ENCODE measurements at regions not wholly inside any gene's neighbourhood (a gene's known extent, or its start where the extent isn't known, plus 50 kb on each side); places are given as distances from the start of the nearest gene placed in this dataset.

GRCh38 chr16:65213866-65214595, 92.2 kb upstream of the CDH11 start:
- Mint-ChIP-seq H3K9me3 (peaks cover 11 to 18% of the 10 kb centered on the region in 2 donors), H3K4me3 (no peak overlapping the region), H3K4me1 (ENCODE audit: low read depth in 2 of 2) (no peaks in the 10 kb centered on the region), H3K36me3 (ENCODE audit: insufficient read depth) (no peaks in the 10 kb centered on the region), H3K27me3 (no peaks in the 10 kb centered on the region), H3K27ac (no peak overlapping the region)
- no peak for DNase-seq
- no peak for ATAC-seq (replicated peaks)

DNA sequence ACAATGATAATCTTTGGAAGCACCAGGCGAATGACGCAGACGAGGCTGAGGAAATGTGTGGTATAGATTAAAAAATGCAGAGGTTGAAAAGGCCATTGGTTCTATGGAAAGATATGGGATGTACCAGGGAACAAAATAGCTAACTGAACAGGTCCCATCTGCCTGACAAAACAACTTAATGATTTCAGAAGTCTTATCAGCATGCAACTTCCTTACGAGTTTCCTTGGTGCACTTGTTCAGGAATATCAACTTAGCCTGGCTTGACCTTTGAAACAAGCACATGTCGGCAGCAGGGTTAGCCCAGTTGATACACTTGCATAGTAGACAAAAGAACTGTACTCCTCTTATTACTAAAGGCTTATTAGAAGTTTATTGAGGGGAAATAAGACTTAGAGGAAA, 90.9 kb upstream of the CDH11 start:
- ATAC-seq (replicated peaks) (no peak), DNase-seq (no peak)
- H3K27me3 Mint-ChIP-seq: no peaks in the 10 kb centered on the region
- no peak overlapping the region for H3K27ac Mint-ChIP-seq
- H3K4me3 Mint-ChIP-seq: no peak overlapping the region
- peaks cover 11 to 18% of the 10 kb centered on the region in 2 donors for H3K9me3 Mint-ChIP-seq
- H3K4me1 Mint-ChIP-seq (ENCODE audit: low read depth in 2 of 2): no peaks in the 10 kb centered on the region
- no peaks in the 10 kb centered on the region for H3K36me3 Mint-ChIP-seq (ENCODE audit: insufficient read depth)

- Mint-ChIP-seq H3K4me3 (no peak overlapping the region), H3K4me1 (ENCODE audit: low read depth in 2 of 2) (no peaks in the 10 kb centered on the region), H3K27me3 (no peaks in the 10 kb centered on the region), H3K27ac (no peak overlapping the region), H3K9me3 (peaks cover 11 to 18% of the 10 kb centered on the region in 2 donors), H3K36me3 (ENCODE audit: insufficient read depth) (no peaks in the 10 kb centered on the region)
- DNase-seq: no peak
- no peak for ATAC-seq (replicated peaks)
These were observed 90.4 kb upstream of the CDH11 start for GRCh38 chr16:65212240-65212639.

DNA sequence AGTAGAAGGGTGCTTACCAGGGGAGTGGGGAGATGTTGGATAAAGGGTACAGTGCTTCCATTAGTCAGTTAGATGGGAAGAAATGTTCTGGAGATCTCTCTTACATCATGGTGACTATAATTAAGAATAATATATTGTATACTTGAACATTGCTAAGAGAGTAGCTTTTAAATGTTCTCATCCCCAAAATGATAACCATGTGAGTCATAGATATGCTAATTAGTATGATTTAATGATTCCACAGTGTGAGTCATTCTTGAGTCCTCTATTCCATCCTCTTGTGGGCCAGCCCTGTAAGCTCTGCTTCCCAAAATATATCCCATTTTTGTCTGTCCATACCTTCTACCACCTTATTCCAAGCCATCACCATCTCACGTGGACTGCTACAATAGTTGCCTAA, 80.6 kb upstream of the CDH11 start:
- no peaks in the 10 kb centered on the region for H3K4me1 Mint-ChIP-seq (ENCODE audit: low read depth in 2 of 2)
- DNase-seq: no peak

GRCh38 chr16:65201511-65201910, 79.6 kb upstream of the CDH11 start:
- H3K4me1 Mint-ChIP-seq (ENCODE audit: low read depth in 2 of 2): no peaks in the 10 kb centered on the region
- no peak overlapping the region for H3K4me3 Mint-ChIP-seq
- H3K27me3 Mint-ChIP-seq: no peaks in the 10 kb centered on the region
- ATAC-seq (replicated peaks) (no peak), DNase-seq (no peak)
- no peak overlapping the region for H3K27ac Mint-ChIP-seq
- no peaks in the 10 kb centered on the region for H3K36me3 Mint-ChIP-seq (ENCODE audit: insufficient read depth)
- peaks cover 16 to 33% of the 10 kb centered on the region in 2 donors for H3K9me3 Mint-ChIP-seq

More for the DNA sequence above, 80.6 kb upstream of the CDH11 start:
- Mint-ChIP-seq H3K27me3 (no peaks in the 10 kb centered on the region), H3K4me3 (no peak overlapping the region), H3K36me3 (ENCODE audit: insufficient read depth) (no peaks in the 10 kb centered on the region), H3K27ac (no peak overlapping the region), H3K9me3 (peaks cover 15 to 23% of the 10 kb centered on the region in 2 donors)
- ATAC-seq (replicated peaks): no peak

- H3K4me1 Mint-ChIP-seq (ENCODE audit: low read depth in 2 of 2): no peaks in the 10 kb centered on the region
- H3K27ac Mint-ChIP-seq: no peak overlapping the region
- H3K4me3 Mint-ChIP-seq: no peak overlapping the region
- ATAC-seq (replicated peaks): no peak
- no peak for DNase-seq
- H3K27me3 Mint-ChIP-seq: no peaks in the 10 kb centered on the region
- no peaks in the 10 kb centered on the region for H3K36me3 Mint-ChIP-seq (ENCODE audit: insufficient read depth)
- peaks cover 14 to 34% of the 10 kb centered on the region in 2 donors for H3K9me3 Mint-ChIP-seq
These were observed 79.0 kb upstream of the CDH11 start for GRCh38 chr16:65200857-65201256.

- Mint-ChIP-seq H3K9me3 (peaks cover 14 to 34% of the 10 kb centered on the region in 2 donors), H3K4me3 (no peak overlapping the region), H3K27ac (no peak overlapping the region), H3K27me3 (no peaks in the 10 kb centered on the region), H3K36me3 (ENCODE audit: insufficient read depth) (no peaks in the 10 kb centered on the region), H3K4me1 (ENCODE audit: low read depth in 2 of 2) (no peaks in the 10 kb centered on the region)
- DNase-seq (no peak), ATAC-seq (replicated peaks) (no peak)
These were observed 78.4 kb upstream of the CDH11 start for GRCh38 chr16:65200156-65200773.

- Mint-ChIP-seq H3K4me3 (no peak overlapping the region), H3K36me3 (ENCODE audit: insufficient read depth) (no peaks in the 10 kb centered on the region), H3K27ac (no peak overlapping the region), H3K27me3 (no peaks in the 10 kb centered on the region), H3K4me1 (ENCODE audit: low read depth in 2 of 2) (no peaks in the 10 kb centered on the region), H3K9me3 (peaks cover 8 to 26% of the 10 kb centered on the region in 2 donors)
- DNase-seq (no peak), ATAC-seq (replicated peaks) (no peak)
These were observed 74.7 kb upstream of the CDH11 start for GRCh38 chr16:65196420-65197075.

- H3K4me1 Mint-ChIP-seq (ENCODE audit: low read depth in 2 of 2): no peaks in the 10 kb centered on the region
- H3K9me3 Mint-ChIP-seq: peaks cover 8 to 26% of the 10 kb centered on the region in 2 donors
- no peak for ATAC-seq (replicated peaks)
- H3K27me3 Mint-ChIP-seq: no peaks in the 10 kb centered on the region
- no peaks in the 10 kb centered on the region for H3K36me3 Mint-ChIP-seq (ENCODE audit: insufficient read depth)
- no peak overlapping the region for H3K27ac Mint-ChIP-seq
- H3K4me3 Mint-ChIP-seq: no peak overlapping the region
- no peak for DNase-seq
These were observed 74.1 kb upstream of the CDH11 start for GRCh38 chr16:65195998-65196397.

DNA sequence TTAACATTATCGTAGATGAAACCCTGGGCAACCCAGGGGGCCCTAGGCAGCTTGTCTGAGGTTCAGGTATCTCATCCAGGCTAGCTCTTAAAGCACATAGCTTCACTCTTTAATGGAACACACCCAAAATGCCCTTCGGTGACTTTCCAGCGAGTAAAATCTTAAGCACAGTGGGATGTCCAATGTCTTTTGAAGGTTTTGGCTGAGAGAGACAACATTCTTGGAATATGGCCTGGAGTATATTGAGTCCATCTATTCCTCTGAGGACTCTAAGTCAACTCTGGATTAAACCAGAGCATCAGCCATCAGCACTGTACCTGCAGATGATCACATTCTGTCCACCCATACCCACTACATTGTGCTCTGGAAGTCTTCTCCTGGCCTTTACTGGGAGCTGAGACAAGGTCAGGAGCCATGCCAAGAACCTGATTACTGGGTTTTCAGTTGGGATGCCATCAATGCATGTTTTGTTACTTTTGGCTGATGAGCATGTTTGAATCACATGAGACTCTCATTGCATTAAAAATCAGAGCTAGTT, 63.4 kb upstream of the CDH11 start:
- Mint-ChIP-seq H3K4me3 (no peak overlapping the region), H3K4me1 (ENCODE audit: low read depth in 2 of 2) (no peaks in the 10 kb centered on the region), H3K36me3 (ENCODE audit: insufficient read depth) (no peaks in the 10 kb centered on the region), H3K9me3 (peaks cover 16 to 19% of the 10 kb centered on the region in 2 donors), H3K27me3 (no peaks in the 10 kb centered on the region), H3K27ac (no peak overlapping the region)
- ATAC-seq (replicated peaks): no peak
- DNase-seq: no peak

- H3K9me3 Mint-ChIP-seq: peaks cover 7 to 11% of the 10 kb centered on the region in 2 donors
- no peak overlapping the region for H3K4me3 Mint-ChIP-seq
- no peak for ATAC-seq (replicated peaks)
- H3K27me3 Mint-ChIP-seq: no peaks in the 10 kb centered on the region
- no peak overlapping the region for H3K27ac Mint-ChIP-seq
- no peaks in the 10 kb centered on the region for H3K4me1 Mint-ChIP-seq (ENCODE audit: low read depth in 2 of 2)
- DNase-seq: no peak
- no peaks in the 10 kb centered on the region for H3K36me3 Mint-ChIP-seq (ENCODE audit: insufficient read depth)
These were observed 59.3 kb upstream of the CDH11 start for GRCh38 chr16:65181071-65181561.

DNA sequence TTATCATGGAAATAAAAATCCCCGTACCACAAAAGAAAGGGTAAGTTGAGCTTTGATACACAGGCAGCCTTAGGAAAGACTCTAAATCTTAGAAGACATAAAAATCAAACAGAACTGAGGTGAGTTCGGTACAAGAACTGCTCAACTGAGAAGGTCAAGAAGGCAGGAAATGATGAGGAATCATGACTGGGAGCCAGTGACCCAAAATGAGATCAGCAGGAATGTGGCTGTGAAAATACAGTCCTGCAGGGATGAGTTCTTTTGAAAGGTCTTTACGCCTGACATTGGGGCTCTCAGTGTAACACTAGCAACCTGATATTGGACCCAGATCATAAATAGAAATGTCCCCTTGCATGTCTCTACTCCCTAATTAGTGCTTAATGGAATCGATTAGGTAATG, 56.3 kb upstream of the CDH11 start:
- no peak for DNase-seq
- no peak for ATAC-seq (replicated peaks)
- H3K4me3 Mint-ChIP-seq: no peak overlapping the region
- H3K4me1 Mint-ChIP-seq (ENCODE audit: low read depth in 2 of 2): no peaks in the 10 kb centered on the region
- H3K36me3 Mint-ChIP-seq (ENCODE audit: insufficient read depth): no peaks in the 10 kb centered on the region
- H3K9me3 Mint-ChIP-seq: peaks cover 12% of the 10 kb centered on the region in 2 donors
- H3K27me3 Mint-ChIP-seq: no peaks in the 10 kb centered on the region
- no peak overlapping the region for H3K27ac Mint-ChIP-seq

DNA sequence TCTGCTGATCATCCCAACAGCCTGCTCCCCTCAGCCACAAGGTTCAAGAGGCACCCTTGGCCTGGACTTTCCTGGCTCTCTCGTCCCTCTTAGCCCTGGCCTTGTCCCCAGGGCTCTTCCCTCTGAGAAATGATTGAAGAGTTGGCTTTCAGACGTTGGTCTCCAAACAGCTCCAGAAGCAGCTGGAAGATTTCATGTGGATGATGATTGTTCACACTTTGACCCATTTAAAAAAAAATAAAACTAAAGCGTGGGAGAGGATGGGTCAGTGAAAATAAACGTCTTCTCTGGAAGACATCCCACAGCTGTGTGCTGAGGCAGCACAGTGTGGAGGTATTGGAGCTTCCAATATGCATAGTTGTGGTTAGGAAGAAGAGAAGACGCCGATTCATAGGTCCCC, 54.7 kb upstream of the CDH11 start:
- Mint-ChIP-seq H3K27ac (no peak overlapping the region), H3K9me3 (peaks cover 9 to 12% of the 10 kb centered on the region in 2 donors), H3K36me3 (ENCODE audit: insufficient read depth) (no peaks in the 10 kb centered on the region), H3K4me3 (no peak overlapping the region), H3K27me3 (no peaks in the 10 kb centered on the region), H3K4me1 (ENCODE audit: low read depth in 2 of 2) (no peaks in the 10 kb centered on the region)
- no peak for DNase-seq
- ATAC-seq (replicated peaks): no peak
